Sigmoid colon (tissue), 3 donors: ENCODE measurements at regions not wholly inside any gene's neighbourhood (a gene's known extent, or its start where the extent isn't known, plus 50 kb on each side); places are given as distances from the start of the nearest gene placed in this dataset.

ENCODE experiments used
- CTCF ChIP-seq, 4 experiments: fragments of 450-650 bp in 3 of 4; fragments of 200-600 bp in 1 of 4; IDR thresholded peaks; one replicate each; pipeline ENCODE4 v1.5.1; 2016 to 2019; ENCODE audit warnings: antibody characterized with exemption in 4 of 4, mild to moderate bottlenecking in 3 of 4, moderate library complexity in 2 of 4
- POLR2A ChIP-seq, 2 donors: fragments of 450-650 bp; IDR thresholded peaks; one replicate each; pipeline ENCODE4 v1.6.1; 2016; ENCODE audit warnings: antibody characterized with exemption in 2 of 2, mild to moderate bottlenecking in 2 of 2, moderate library complexity in 2 of 2

- TF ChIP-seq POLR2A (IDR thresholded peaks at IDR 0.05) (no peak), CTCF (IDR thresholded peaks at IDR 0.05) (no peak)
These were observed 73.7 kb upstream of the ZPLD1 start for GRCh38 chr3:102361101-102361500.
